Suprapubic skin (tissue), 4 donors: ENCODE measurements at regions not wholly inside any gene's neighbourhood (a gene's known extent, or its start where the extent isn't known, plus 50 kb on each side); places are given as distances from the start of the nearest gene placed in this dataset.

ENCODE experiments used
- DNase-seq, 2 donors: peaks; one replicate each; pipeline ENCODE4 v3.0.0-alpha.2; 2019; ENCODE audit warnings: low spot score in 2 of 2
- H3K27ac ChIP-seq: fragments of 200-600 bp; sonication (generic); one replicate; pipeline ENCODE4 v1.5.1; 2019
- H3K27me3 ChIP-seq: fragments of 200-600 bp; sonication (generic); one replicate; pipeline ENCODE4 v1.5.1; 2019
- H3K36me3 ChIP-seq: fragments of 200-600 bp; sonication (generic); one replicate; pipeline ENCODE4 v1.5.1; 2019
- H3K4me1 ChIP-seq: fragments of 200-600 bp; sonication (generic); one replicate; pipeline ENCODE4 v1.5.1; 2019
- H3K4me3 ChIP-seq: fragments of 200-600 bp; sonication (generic); one replicate; pipeline ENCODE4 v1.5.1; 2019; ENCODE audit warnings: mild to moderate bottlenecking
- H3K9me3 ChIP-seq: fragments of 200-600 bp; sonication (generic); one replicate; pipeline ENCODE4 v1.5.1; 2019
- EP300 ChIP-seq: sonication (generic); formaldehyde crosslinking; IDR thresholded peaks from one replicate; pipeline ENCODE4 v1.6.1; 2017; ENCODE audit warnings: antibody characterized with exemption
- POLR2A ChIP-seq, 2 donors: fragments of 450-650 bp; IDR thresholded peaks; one replicate each; pipeline ENCODE4 v1.6.1; 2017; ENCODE audit warnings: antibody characterized with exemption in 2 of 2, mild to moderate bottlenecking in 2 of 2, moderate library complexity in 2 of 2
- POLR2AphosphoS5 ChIP-seq, 3 donors: sonication (generic); formaldehyde crosslinking; IDR thresholded peaks; one replicate each; pipeline ENCODE4 v1.6.1; 2017; ENCODE audit warnings: antibody characterized with exemption in 3 of 3
- WGBS: methylation state at CpG from one replicate; pipeline ENCODE4 v1.1.5; 2018; 5-methylcytosine and 5-hydroxymethylcytosine counted together
- TF ChIP-seq, protein P1 (sequence below), 2 donors: fragments of 200-600 bp in 1 of 2; fragments of 450-650 bp in 1 of 2; sonication (generic) in 1 of 2; IDR thresholded peaks; one replicate each; pipeline ENCODE4 v1.5.1; 2016 to 2019; ENCODE audit warnings: antibody characterized with exemption in 2 of 2, mild to moderate bottlenecking in 1 of 2, moderate library complexity in 1 of 2

GRCh38 chr2:207254591-207255464 lies 89.1 kb upstream of the KLF7 start:
- Histone ChIP-seq H3K9me3 (no peaks in the 10 kb centered on the region), H3K27ac (no peak overlapping the region), H3K4me1 (peaks cover 70% of the 10 kb centered on the region), H3K4me3 (no peak overlapping the region), H3K36me3 (no peaks in the 10 kb centered on the region), H3K27me3 (no peaks in the 10 kb centered on the region)
- no peak for TF ChIP-seq POLR2AphosphoS5 (IDR thresholded peaks at IDR 0.05)
- TF ChIP-seq EP300, result no peak
- no peak for TF ChIP-seq POLR2A (IDR thresholded peaks at IDR 0.05)
- TF ChIP-seq, protein P1, sequence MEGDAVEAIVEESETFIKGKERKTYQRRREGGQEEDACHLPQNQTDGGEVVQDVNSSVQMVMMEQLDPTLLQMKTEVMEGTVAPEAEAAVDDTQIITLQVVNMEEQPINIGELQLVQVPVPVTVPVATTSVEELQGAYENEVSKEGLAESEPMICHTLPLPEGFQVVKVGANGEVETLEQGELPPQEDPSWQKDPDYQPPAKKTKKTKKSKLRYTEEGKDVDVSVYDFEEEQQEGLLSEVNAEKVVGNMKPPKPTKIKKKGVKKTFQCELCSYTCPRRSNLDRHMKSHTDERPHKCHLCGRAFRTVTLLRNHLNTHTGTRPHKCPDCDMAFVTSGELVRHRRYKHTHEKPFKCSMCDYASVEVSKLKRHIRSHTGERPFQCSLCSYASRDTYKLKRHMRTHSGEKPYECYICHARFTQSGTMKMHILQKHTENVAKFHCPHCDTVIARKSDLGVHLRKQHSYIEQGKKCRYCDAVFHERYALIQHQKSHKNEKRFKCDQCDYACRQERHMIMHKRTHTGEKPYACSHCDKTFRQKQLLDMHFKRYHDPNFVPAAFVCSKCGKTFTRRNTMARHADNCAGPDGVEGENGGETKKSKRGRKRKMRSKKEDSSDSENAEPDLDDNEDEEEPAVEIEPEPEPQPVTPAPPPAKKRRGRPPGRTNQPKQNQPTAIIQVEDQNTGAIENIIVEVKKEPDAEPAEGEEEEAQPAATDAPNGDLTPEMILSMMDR (IDR thresholded peaks at IDR 0.05), result no peak
- DNase-seq, result no peak
- WGBS, result 61% methylated on average over 9 of the region's 9 CpGs

DNA sequence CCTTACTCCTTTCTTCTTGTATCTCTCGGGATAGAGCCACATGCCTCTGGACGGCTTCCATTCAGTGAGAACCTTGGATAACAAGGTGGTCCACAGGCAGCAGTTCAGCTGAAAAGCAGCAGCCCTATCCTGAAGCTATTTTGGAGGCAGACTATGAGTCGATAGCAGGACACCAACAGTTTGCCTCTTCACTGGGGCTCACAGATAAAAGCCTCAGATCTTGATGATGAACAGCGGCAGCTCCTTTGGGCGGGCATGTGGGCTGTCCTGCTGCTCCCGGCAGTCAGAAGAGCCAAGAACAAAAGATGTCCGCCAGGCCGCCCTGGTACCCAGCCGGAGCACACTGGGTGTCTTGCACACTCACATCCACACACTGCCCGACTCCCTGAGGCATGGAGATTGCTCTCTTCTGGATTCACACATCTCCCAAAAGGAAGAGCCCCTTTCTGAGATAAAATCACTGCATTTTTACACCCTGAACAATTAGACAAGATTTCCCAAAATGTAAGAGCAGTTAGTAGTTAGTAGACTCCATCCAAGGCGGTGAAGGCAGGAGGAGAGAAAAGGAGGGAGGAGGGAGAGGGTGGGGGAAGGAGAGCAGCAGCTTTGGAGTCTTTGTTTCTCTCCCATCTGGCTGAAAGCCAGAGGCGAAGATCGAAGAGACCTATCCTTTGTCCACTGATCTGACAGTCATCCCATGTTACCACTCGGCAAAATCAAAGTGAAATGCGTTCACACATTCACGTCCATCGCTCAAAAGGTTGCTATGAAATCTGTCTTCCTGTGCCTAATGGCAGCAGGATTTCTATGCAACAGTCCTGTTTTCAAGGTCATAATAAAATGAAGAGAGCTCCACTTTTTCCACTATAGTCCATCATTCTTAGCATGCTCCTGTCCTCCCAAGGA lies 90.1 kb upstream of the KLF7 start:
- H3K27me3 ChIP-seq, result no peaks in the 10 kb centered on the region
- no peaks in the 10 kb centered on the region for H3K9me3 ChIP-seq
- H3K36me3 ChIP-seq, result no peaks in the 10 kb centered on the region
- H3K4me1 ChIP-seq, result peaks cover 66% of the 10 kb centered on the region
- 84% methylated on average over 12 of the region's 17 CpGs for WGBS
- no peak overlapping the region for H3K4me3 ChIP-seq
- H3K27ac ChIP-seq, result no peak overlapping the region
- DNase-seq, result no peak
- TF ChIP-seq EP300 (no peak), POLR2A (IDR thresholded peaks at IDR 0.05) (no peak), POLR2AphosphoS5 (IDR thresholded peaks at IDR 0.05) (no peak)
- TF ChIP-seq, protein P1 (IDR thresholded peaks at IDR 0.05), result no peak

GRCh38 chr2:207256476-207257207 lies 90.9 kb upstream of the KLF7 start:
- WGBS, result 77% methylated on average over 10 of the region's 10 CpGs
- no peak for DNase-seq
- no peaks in the 10 kb centered on the region for H3K27me3 ChIP-seq
- H3K36me3 ChIP-seq, result no peaks in the 10 kb centered on the region
- H3K27ac ChIP-seq, result no peak overlapping the region
- H3K9me3 ChIP-seq, result no peaks in the 10 kb centered on the region
- TF ChIP-seq EP300, result no peak
- TF ChIP-seq, protein P1 (IDR thresholded peaks at IDR 0.05), result no peak
- no peak for TF ChIP-seq POLR2AphosphoS5 (IDR thresholded peaks at IDR 0.05)
- no peak for TF ChIP-seq POLR2A (IDR thresholded peaks at IDR 0.05)
- H3K4me1 ChIP-seq, result peaks cover 59% of the 10 kb centered on the region
- no peak overlapping the region for H3K4me3 ChIP-seq

DNA sequence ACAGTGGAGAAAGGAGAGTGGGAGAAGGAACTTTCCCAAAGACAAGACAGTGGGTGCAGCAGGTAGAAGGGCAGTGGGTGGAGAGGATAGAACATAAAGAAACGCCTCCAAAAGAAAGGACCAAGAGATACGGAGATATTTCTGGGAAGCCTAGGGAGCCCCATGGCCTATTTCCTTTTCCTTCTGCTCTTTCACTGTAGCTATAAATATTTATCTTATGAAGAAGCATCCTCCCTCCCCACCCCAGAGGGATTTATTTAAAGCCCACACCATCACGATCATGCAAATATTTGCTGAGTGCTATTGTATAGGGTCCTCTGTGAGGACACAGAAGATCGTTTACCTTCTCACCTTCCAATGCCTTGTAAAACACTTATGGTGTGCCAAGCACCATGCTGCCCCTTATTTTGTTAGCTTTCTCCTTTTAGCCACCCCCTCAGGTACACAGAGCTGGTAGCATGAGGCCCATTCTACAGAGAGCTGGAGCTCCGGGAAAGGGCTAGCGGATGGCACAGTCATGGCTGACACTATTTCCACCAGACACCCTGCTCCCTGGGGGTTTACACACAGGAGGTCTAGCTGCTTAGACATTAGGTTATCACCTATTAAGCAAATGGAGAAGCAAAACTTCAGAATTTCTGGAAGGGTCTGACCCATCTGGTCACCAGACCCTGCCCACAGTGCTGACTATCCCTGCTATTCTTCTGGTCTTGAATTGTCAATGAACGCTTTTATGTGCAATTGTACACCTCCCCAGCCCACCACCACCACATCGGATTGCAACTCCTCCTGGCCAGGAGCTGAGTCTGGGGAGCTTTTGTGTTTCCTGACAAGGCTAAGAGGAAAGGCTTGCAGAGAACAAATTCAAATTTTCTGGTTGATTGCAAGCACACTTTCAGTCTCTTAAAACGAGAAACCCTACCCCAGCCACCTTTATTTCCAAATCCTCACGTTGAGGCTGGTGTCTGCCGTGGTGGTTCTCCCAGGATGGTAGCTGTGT lies 91.8 kb upstream of the KLF7 start:
- no peak overlapping the region for H3K4me3 ChIP-seq
- 56% methylated on average over 11 of the region's 11 CpGs for WGBS
- peak overlapping the region; percentile 26 for H3K27ac ChIP-seq
- DNase-seq, result no peak
- H3K4me1 ChIP-seq, result peaks cover 58% of the 10 kb centered on the region
- no peaks in the 10 kb centered on the region for H3K9me3 ChIP-seq
- H3K36me3 ChIP-seq, result no peaks in the 10 kb centered on the region
- TF ChIP-seq, protein P1 (IDR thresholded peaks at IDR 0.05), result no peak
- TF ChIP-seq POLR2AphosphoS5 (IDR thresholded peaks at IDR 0.05), result no peak
- no peak for TF ChIP-seq POLR2A (IDR thresholded peaks at IDR 0.05)
- TF ChIP-seq EP300, result no peak
- H3K27me3 ChIP-seq, result no peaks in the 10 kb centered on the region
